ENCODE measurements at regions not wholly inside any gene's neighbourhood (a gene's known extent, or its start where the extent isn't known, plus 50 kb on each side); places are given as distances from the start of the nearest gene placed in this dataset.

- Histone ChIP-seq H3K36me3 (ENCODE audit: insufficient read depth, low read length) (no peaks in the 10 kb centered on the region), H3K9ac (ENCODE audit: low read length) (no peak overlapping the region), H3K27ac (ENCODE audit: low read depth, low read length) (no peak overlapping the region)
Measured at GRCh38 chr9:79928661-79929223, 357.0 kb downstream of the TLE4 start.

GRCh38 chr9:79925326-79925725 is 353.6 kb downstream of the TLE4 start:
- Histone ChIP-seq H3K4me3 (ENCODE audit: low read depth in 1 of 2, low read length in 2 of 2) (no peak overlapping the region), H3K36me3 (ENCODE audit: insufficient read depth, low read length) (no peaks in the 10 kb centered on the region), H3K27me3 (ENCODE audit: control insufficient read depth in 1 of 2, insufficient read depth in 2 of 2, low read length in 2 of 2) (no peaks in the 10 kb centered on the region), H3K4me1 (ENCODE audit: insufficient read depth, low read length) (no peaks in the 10 kb centered on the region), H3K27ac (ENCODE audit: low read depth, low read length) (no peak overlapping the region), H3K9ac (ENCODE audit: low read length) (no peak overlapping the region), H3K9me3 (ENCODE audit: low read length) (no peaks in the 10 kb centered on the region)

More at GRCh38 chr9:79928661-79929223, 357.0 kb downstream of the TLE4 start:
- H3K4me1 ChIP-seq (ENCODE audit: insufficient read depth, low read length) = no peaks in the 10 kb centered on the region
- H3K27me3 ChIP-seq (ENCODE audit: control insufficient read depth in 1 of 2, insufficient read depth in 2 of 2, low read length in 2 of 2) = no peaks in the 10 kb centered on the region
- H3K4me3 ChIP-seq (ENCODE audit: low read depth in 1 of 2, low read length in 2 of 2) = no peak overlapping the region
- no peaks in the 10 kb centered on the region for H3K9me3 ChIP-seq (ENCODE audit: low read length)

- H3K4me3 ChIP-seq (ENCODE audit: low read depth in 1 of 2, low read length in 2 of 2) = no peak overlapping the region
- no peaks in the 10 kb centered on the region for H3K4me1 ChIP-seq (ENCODE audit: insufficient read depth, low read length)
- H3K9me3 ChIP-seq (ENCODE audit: low read length) = no peaks in the 10 kb centered on the region
- H3K27ac ChIP-seq (ENCODE audit: low read depth, low read length) = no peak overlapping the region
- H3K27me3 ChIP-seq (ENCODE audit: control insufficient read depth in 1 of 2, insufficient read depth in 2 of 2, low read length in 2 of 2) = no peaks in the 10 kb centered on the region
- no peaks in the 10 kb centered on the region for H3K36me3 ChIP-seq (ENCODE audit: insufficient read depth, low read length)
- H3K9ac ChIP-seq (ENCODE audit: low read length) = no peak overlapping the region
Measured at GRCh38 chr9:79924836-79925235, 353.1 kb downstream of the TLE4 start.

GRCh38 chr9:79917421-79917820 is 345.7 kb downstream of the TLE4 start:
- Histone ChIP-seq H3K9ac (ENCODE audit: low read length) (no peak overlapping the region), H3K4me1 (ENCODE audit: insufficient read depth, low read length) (no peaks in the 10 kb centered on the region)

GRCh38 chr9:79913867-79914266 is 342.1 kb downstream of the TLE4 start:
- no peak overlapping the region for H3K27ac ChIP-seq (ENCODE audit: low read depth, low read length)
- H3K4me3 ChIP-seq (ENCODE audit: low read depth in 1 of 2, low read length in 2 of 2) = no peak overlapping the region
- H3K9ac ChIP-seq (ENCODE audit: low read length) = no peak overlapping the region
- H3K9me3 ChIP-seq (ENCODE audit: low read length) = no peaks in the 10 kb centered on the region
- no peaks in the 10 kb centered on the region for H3K4me1 ChIP-seq (ENCODE audit: insufficient read depth, low read length)
- no peaks in the 10 kb centered on the region for H3K27me3 ChIP-seq (ENCODE audit: control insufficient read depth in 1 of 2, insufficient read depth in 2 of 2, low read length in 2 of 2)
- no peaks in the 10 kb centered on the region for H3K36me3 ChIP-seq (ENCODE audit: insufficient read depth, low read length)

More at GRCh38 chr9:79917421-79917820, 345.7 kb downstream of the TLE4 start:
- no peaks in the 10 kb centered on the region for H3K27me3 ChIP-seq (ENCODE audit: control insufficient read depth in 1 of 2, insufficient read depth in 2 of 2, low read length in 2 of 2)
- no peak overlapping the region for H3K27ac ChIP-seq (ENCODE audit: low read depth, low read length)
- no peaks in the 10 kb centered on the region for H3K9me3 ChIP-seq (ENCODE audit: low read length)
- H3K4me3 ChIP-seq (ENCODE audit: low read depth in 1 of 2, low read length in 2 of 2) = no peak overlapping the region
- no peaks in the 10 kb centered on the region for H3K36me3 ChIP-seq (ENCODE audit: insufficient read depth, low read length)

- no peaks in the 10 kb centered on the region for H3K36me3 ChIP-seq (ENCODE audit: insufficient read depth, low read length)
- no peak overlapping the region for H3K9ac ChIP-seq (ENCODE audit: low read length)
- H3K9me3 ChIP-seq (ENCODE audit: low read length) = no peaks in the 10 kb centered on the region
- no peak overlapping the region for H3K4me3 ChIP-seq (ENCODE audit: low read depth in 1 of 2, low read length in 2 of 2)
- H3K27ac ChIP-seq (ENCODE audit: low read depth, low read length) = no peak overlapping the region
- H3K27me3 ChIP-seq (ENCODE audit: control insufficient read depth in 1 of 2, insufficient read depth in 2 of 2, low read length in 2 of 2) = no peaks in the 10 kb centered on the region
- H3K4me1 ChIP-seq (ENCODE audit: insufficient read depth, low read length) = no peaks in the 10 kb centered on the region
Measured at GRCh38 chr9:79912318-79913070, 340.7 kb downstream of the TLE4 start.

GRCh38 chr9:79911724-79912123 is 340.0 kb downstream of the TLE4 start:
- H3K27me3 ChIP-seq (ENCODE audit: control insufficient read depth in 1 of 2, insufficient read depth in 2 of 2, low read length in 2 of 2) = no peaks in the 10 kb centered on the region
- H3K4me3 ChIP-seq (ENCODE audit: low read depth in 1 of 2, low read length in 2 of 2) = no peak overlapping the region
- no peaks in the 10 kb centered on the region for H3K36me3 ChIP-seq (ENCODE audit: insufficient read depth, low read length)
- no peak overlapping the region for H3K27ac ChIP-seq (ENCODE audit: low read depth, low read length)
- no peaks in the 10 kb centered on the region for H3K4me1 ChIP-seq (ENCODE audit: insufficient read depth, low read length)
- no peaks in the 10 kb centered on the region for H3K9me3 ChIP-seq (ENCODE audit: low read length)
- no peak overlapping the region for H3K9ac ChIP-seq (ENCODE audit: low read length)

- Histone ChIP-seq H3K36me3 (ENCODE audit: insufficient read depth, low read length) (no peaks in the 10 kb centered on the region), H3K27me3 (ENCODE audit: control insufficient read depth in 1 of 2, insufficient read depth in 2 of 2, low read length in 2 of 2) (no peaks in the 10 kb centered on the region), H3K27ac (ENCODE audit: low read depth, low read length) (no peak overlapping the region), H3K9me3 (ENCODE audit: low read length) (no peaks in the 10 kb centered on the region), H3K4me3 (ENCODE audit: low read depth in 1 of 2, low read length in 2 of 2) (no peak overlapping the region), H3K4me1 (ENCODE audit: insufficient read depth, low read length) (no peaks in the 10 kb centered on the region), H3K9ac (ENCODE audit: low read length) (no peak overlapping the region)
Measured at GRCh38 chr9:79902825-79903600, 331.2 kb downstream of the TLE4 start.

GRCh38 chr9:79900754-79901153 is 329.0 kb downstream of the TLE4 start:
- H3K27ac ChIP-seq (ENCODE audit: low read depth, low read length) = no peak overlapping the region
- no peak overlapping the region for H3K4me3 ChIP-seq (ENCODE audit: low read depth in 1 of 2, low read length in 2 of 2)
- no peak overlapping the region for H3K9ac ChIP-seq (ENCODE audit: low read length)
- no peaks in the 10 kb centered on the region for H3K36me3 ChIP-seq (ENCODE audit: insufficient read depth, low read length)
- H3K4me1 ChIP-seq (ENCODE audit: insufficient read depth, low read length) = no peaks in the 10 kb centered on the region
- no peaks in the 10 kb centered on the region for H3K27me3 ChIP-seq (ENCODE audit: control insufficient read depth in 1 of 2, insufficient read depth in 2 of 2, low read length in 2 of 2)
- no peaks in the 10 kb centered on the region for H3K9me3 ChIP-seq (ENCODE audit: low read length)

GRCh38 chr9:79896390-79896980 is 324.7 kb downstream of the TLE4 start:
- Histone ChIP-seq H3K27me3 (ENCODE audit: control insufficient read depth in 1 of 2, insufficient read depth in 2 of 2, low read length in 2 of 2) (no peaks in the 10 kb centered on the region), H3K27ac (ENCODE audit: low read depth, low read length) (no peak overlapping the region), H3K4me3 (ENCODE audit: low read depth in 1 of 2, low read length in 2 of 2) (no peak overlapping the region), H3K36me3 (ENCODE audit: insufficient read depth, low read length) (no peaks in the 10 kb centered on the region), H3K9ac (ENCODE audit: low read length) (no peak overlapping the region), H3K4me1 (ENCODE audit: insufficient read depth, low read length) (no peaks in the 10 kb centered on the region), H3K9me3 (ENCODE audit: low read length) (no peaks in the 10 kb centered on the region)

- Histone ChIP-seq H3K4me3 (ENCODE audit: low read depth in 1 of 2, low read length in 2 of 2) (no peak overlapping the region), H3K36me3 (ENCODE audit: insufficient read depth, low read length) (no peaks in the 10 kb centered on the region), H3K9me3 (ENCODE audit: low read length) (no peaks in the 10 kb centered on the region), H3K27ac (ENCODE audit: low read depth, low read length) (no peak overlapping the region), H3K4me1 (ENCODE audit: insufficient read depth, low read length) (no peaks in the 10 kb centered on the region), H3K27me3 (ENCODE audit: control insufficient read depth in 1 of 2, insufficient read depth in 2 of 2, low read length in 2 of 2) (no peaks in the 10 kb centered on the region), H3K9ac (ENCODE audit: low read length) (no peak overlapping the region)
Measured at GRCh38 chr9:79895232-79895631, 323.5 kb downstream of the TLE4 start.

All from muscle layer of colon (tissue), 2 donors.